Adrenal gland (tissue), 5 donors: ENCODE measurements at regions not wholly inside any gene's neighbourhood (a gene's known extent, or its start where the extent isn't known, plus 50 kb on each side); places are given as distances from the start of the nearest gene placed in this dataset.

Source experiments
- POLR2A ChIP-seq, 2 donors: fragments of 450-650 bp; IDR thresholded peaks; one replicate each; pipeline ENCODE4 v1.6.1; 2017; ENCODE audit warnings: antibody characterized with exemption in 2 of 2, mild to moderate bottlenecking in 2 of 2, moderate library complexity in 1 of 2
- TF ChIP-seq, protein P1 (sequence below), 6 experiments: fragments of 450-650 bp in 4 of 6; fragments of 200-600 bp in 2 of 6; sonication (generic) in 1 of 6; IDR thresholded peaks; 1 replicate in 5 of 6; 2 replicates in 1 of 6; pipeline versions ENCODE4 v1.5.1 to v1.8.0; 2016 to 2021; ENCODE audit warnings: antibody characterized with exemption in 6 of 6, mild to moderate bottlenecking in 2 of 6, moderate library complexity in 1 of 6
- donor health status: DM: no; HTN: no; CAD: no.

GRCh38 chr20:54275359-54276111, 67.6 kb downstream of the PFDN4 start:
- TF ChIP-seq, protein P1, sequence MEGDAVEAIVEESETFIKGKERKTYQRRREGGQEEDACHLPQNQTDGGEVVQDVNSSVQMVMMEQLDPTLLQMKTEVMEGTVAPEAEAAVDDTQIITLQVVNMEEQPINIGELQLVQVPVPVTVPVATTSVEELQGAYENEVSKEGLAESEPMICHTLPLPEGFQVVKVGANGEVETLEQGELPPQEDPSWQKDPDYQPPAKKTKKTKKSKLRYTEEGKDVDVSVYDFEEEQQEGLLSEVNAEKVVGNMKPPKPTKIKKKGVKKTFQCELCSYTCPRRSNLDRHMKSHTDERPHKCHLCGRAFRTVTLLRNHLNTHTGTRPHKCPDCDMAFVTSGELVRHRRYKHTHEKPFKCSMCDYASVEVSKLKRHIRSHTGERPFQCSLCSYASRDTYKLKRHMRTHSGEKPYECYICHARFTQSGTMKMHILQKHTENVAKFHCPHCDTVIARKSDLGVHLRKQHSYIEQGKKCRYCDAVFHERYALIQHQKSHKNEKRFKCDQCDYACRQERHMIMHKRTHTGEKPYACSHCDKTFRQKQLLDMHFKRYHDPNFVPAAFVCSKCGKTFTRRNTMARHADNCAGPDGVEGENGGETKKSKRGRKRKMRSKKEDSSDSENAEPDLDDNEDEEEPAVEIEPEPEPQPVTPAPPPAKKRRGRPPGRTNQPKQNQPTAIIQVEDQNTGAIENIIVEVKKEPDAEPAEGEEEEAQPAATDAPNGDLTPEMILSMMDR (IDR thresholded peaks at IDR 0.05): no peak
- no peak for TF ChIP-seq POLR2A (IDR thresholded peaks at IDR 0.05)
